OCI-LY3 (cell line): ENCODE measurements at regions not wholly inside any gene's neighbourhood (a gene's known extent, or its start where the extent isn't known, plus 50 kb on each side); places are given as distances from the start of the nearest gene placed in this dataset.

Experiments used
- H2AFZ ChIP-seq: fragments of 200-600, 300-600 bp; shearing (Covaris generic); 2 replicates; pipeline ENCODE4 v1.6.0; 2014; ENCODE audit warnings: antibody characterized with exemption, low read depth, low read length
- H3K27ac ChIP-seq: fragments of 200-600, 300-600 bp; sonication (generic); 2 replicates; pipeline ENCODE4 v1.5.1; 2014; ENCODE audit warnings: mild to moderate bottlenecking, low read length, moderate library complexity, mixed read lengths
- H3K27me3 ChIP-seq: fragments of 200-600, 300-600 bp; sonication (generic); 2 replicates; pipeline ENCODE4 v1.6.1; 2014; ENCODE audit warnings: low read depth, low read length, mixed read lengths
- H3K36me3 ChIP-seq: fragments of 200-600, 300-600 bp; sonication (generic); replicated peaks from 2 replicates; pipeline ENCODE3; 2014; ENCODE audit warnings: low read depth, low read length, mixed read lengths
- H3K4me1 ChIP-seq: fragments of 300-600, 200-600 bp; sonication (generic); 2 replicates; pipeline ENCODE4 v1.6.1; 2014; ENCODE audit warnings: low read length, mixed read lengths
- H3K4me2 ChIP-seq: fragments of 200-600, 300-600 bp; sonication (generic); 2 replicates; pipeline ENCODE4 v1.6.1; 2014; ENCODE audit warnings: low read length, mixed read lengths
- H3K4me3 ChIP-seq: fragments of 300-600, 200-600 bp; sonication (generic); 2 replicates; pipeline ENCODE4 v1.5.1; 2014; ENCODE audit warnings: antibody characterized with exemption, mild to moderate bottlenecking, low read length, moderate library complexity
- H3K79me2 ChIP-seq: fragments of 300-600, 200-600 bp; shearing (Covaris generic); 2 replicates; pipeline ENCODE4 v1.6.1; 2014; ENCODE audit warnings: mild to moderate bottlenecking, low read length, mixed read lengths
- H3K9ac ChIP-seq: fragments of 300-600, 200-600 bp; shearing (Covaris generic); 2 replicates; pipeline ENCODE4 v1.6.0; 2014; ENCODE audit warnings: mild to moderate bottlenecking, low read length, moderate library complexity
- H3K9me3 ChIP-seq: fragments of 200-600, 300-600 bp; shearing (Covaris generic); 2 replicates; pipeline ENCODE4 v1.6.1; 2014; ENCODE audit warnings: low read length, mixed read lengths; ENCODE audit not compliant: insufficient read depth
- H4K20me1 ChIP-seq: fragments of 200-600, 300-600 bp; sonication (generic); 2 replicates; pipeline ENCODE4 v1.6.1; 2016; ENCODE audit warnings: low read length, mixed read lengths; ENCODE audit not compliant: insufficient read depth
- EZH2phosphoT487 ChIP-seq: fragments of 200-600 bp; shearing (Covaris generic); IDR thresholded peaks from 2 replicates; pipeline ENCODE4 v1.6.1; 2018; ENCODE audit warnings: antibody characterized with exemption, mixed run types, low read depth
- TF ChIP-seq, protein P1 (sequence below): fragments of 200-600, 300-600 bp; sonication (generic); IDR thresholded peaks from 2 replicates; pipeline ENCODE4 v1.5.1; 2014; ENCODE audit warnings: antibody characterized with exemption, low read length, low read depth

GRCh38 chr2:204205082-204205481 is 268.5 kb downstream of the ICOS start:
- Histone ChIP-seq H3K4me2 (no peak overlapping the region), H4K20me1 (no peaks in the 10 kb centered on the region), H3K4me1 (peaks cover 7% of the 10 kb centered on the region), H3K4me3 (no peak overlapping the region), H2AFZ (no peak overlapping the region), H3K27ac (no peak overlapping the region), H3K9ac (no peak overlapping the region), H3K36me3 (no peaks in the 10 kb centered on the region), H3K9me3 (no peaks in the 10 kb centered on the region), H3K27me3 (0 out of 2 replicates have a peak, but pooled peaks cover 6% of the 10 kb centered on the region), H3K79me2 (no peaks in the 10 kb centered on the region)
- no peak for TF ChIP-seq EZH2phosphoT487
- TF ChIP-seq, protein P1, sequence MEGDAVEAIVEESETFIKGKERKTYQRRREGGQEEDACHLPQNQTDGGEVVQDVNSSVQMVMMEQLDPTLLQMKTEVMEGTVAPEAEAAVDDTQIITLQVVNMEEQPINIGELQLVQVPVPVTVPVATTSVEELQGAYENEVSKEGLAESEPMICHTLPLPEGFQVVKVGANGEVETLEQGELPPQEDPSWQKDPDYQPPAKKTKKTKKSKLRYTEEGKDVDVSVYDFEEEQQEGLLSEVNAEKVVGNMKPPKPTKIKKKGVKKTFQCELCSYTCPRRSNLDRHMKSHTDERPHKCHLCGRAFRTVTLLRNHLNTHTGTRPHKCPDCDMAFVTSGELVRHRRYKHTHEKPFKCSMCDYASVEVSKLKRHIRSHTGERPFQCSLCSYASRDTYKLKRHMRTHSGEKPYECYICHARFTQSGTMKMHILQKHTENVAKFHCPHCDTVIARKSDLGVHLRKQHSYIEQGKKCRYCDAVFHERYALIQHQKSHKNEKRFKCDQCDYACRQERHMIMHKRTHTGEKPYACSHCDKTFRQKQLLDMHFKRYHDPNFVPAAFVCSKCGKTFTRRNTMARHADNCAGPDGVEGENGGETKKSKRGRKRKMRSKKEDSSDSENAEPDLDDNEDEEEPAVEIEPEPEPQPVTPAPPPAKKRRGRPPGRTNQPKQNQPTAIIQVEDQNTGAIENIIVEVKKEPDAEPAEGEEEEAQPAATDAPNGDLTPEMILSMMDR, result no peak

- Histone ChIP-seq H3K9ac (no peak overlapping the region; the same call in 1 of the 2 replicates), H3K27ac (no peak overlapping the region), H3K9me3 (no peaks in the 10 kb centered on the region), H3K4me3 (no peak overlapping the region), H3K79me2 (no peaks in the 10 kb centered on the region), H3K4me1 (peaks cover 2% of the 10 kb centered on the region; the same call in 1 of the 2 replicates), H4K20me1 (no peaks in the 10 kb centered on the region), H2AFZ (no peak overlapping the region), H3K36me3 (no peaks in the 10 kb centered on the region), H3K4me2 (no peak overlapping the region), H3K27me3 (0 out of 2 replicates have a peak, but pooled peaks cover 6% of the 10 kb centered on the region)
- TF ChIP-seq, protein P1, result no peak
- TF ChIP-seq EZH2phosphoT487, result no peak
Measured at GRCh38 chr2:204205538-204205937, 269.0 kb downstream of the ICOS start.

DNA sequence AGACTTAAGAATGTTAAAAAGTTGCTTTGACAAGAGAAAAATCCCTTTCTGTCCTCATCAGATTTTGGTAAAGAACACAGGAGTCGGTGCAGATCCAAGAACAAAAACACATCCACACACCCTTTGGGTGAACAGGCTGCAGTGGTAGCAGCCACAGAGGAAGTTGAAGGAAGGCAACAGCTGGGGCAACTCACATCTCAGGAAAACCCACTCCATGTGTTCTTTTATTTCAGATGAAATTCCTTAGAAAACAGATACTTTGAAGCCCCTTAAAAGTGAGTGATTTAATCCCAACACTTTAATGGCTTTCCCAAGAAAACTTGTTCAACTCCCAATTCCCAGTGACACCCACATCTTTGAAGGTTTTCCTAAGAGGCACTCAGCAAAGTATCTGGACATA is 271.3 kb downstream of the ICOS start:
- Histone ChIP-seq H3K27me3 (0 out of 2 replicates have a peak, but pooled peaks cover 6% of the 10 kb centered on the region), H3K27ac (no peak overlapping the region), H3K79me2 (no peaks in the 10 kb centered on the region), H3K9me3 (no peaks in the 10 kb centered on the region), H4K20me1 (no peaks in the 10 kb centered on the region), H3K9ac (no peak overlapping the region), H3K4me3 (no peak overlapping the region), H3K36me3 (no peaks in the 10 kb centered on the region), H3K4me1 (no peaks in the 10 kb centered on the region), H3K4me2 (no peak overlapping the region), H2AFZ (no peak overlapping the region)
- TF ChIP-seq, protein P1, result no peak
- no peak for TF ChIP-seq EZH2phosphoT487

DNA sequence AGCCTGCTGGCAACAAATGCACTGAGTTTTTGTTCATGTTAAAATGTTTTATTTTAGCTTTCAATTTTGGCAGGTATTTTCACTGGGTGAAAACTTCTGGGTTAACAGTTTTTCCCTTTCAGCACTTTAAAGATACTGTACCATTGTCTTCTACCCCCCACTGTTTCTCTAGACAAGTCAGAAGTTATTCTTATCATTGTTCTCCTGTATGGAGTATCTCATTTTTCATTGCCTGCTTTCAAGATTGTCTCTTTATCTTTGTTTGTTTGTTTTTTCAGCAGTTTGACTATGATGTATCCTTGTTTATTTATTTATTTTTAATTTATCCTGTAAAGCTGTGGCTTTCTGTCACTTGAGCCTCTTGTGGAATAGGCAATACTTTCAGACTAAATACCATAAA is 277.0 kb downstream of the ICOS start:
- Histone ChIP-seq H4K20me1 (no peaks in the 10 kb centered on the region), H3K4me1 (no peaks in the 10 kb centered on the region), H3K4me2 (no peak overlapping the region), H2AFZ (no peak overlapping the region), H3K9ac (no peak overlapping the region), H3K4me3 (no peak overlapping the region), H3K79me2 (no peaks in the 10 kb centered on the region), H3K27ac (no peak overlapping the region), H3K36me3 (no peaks in the 10 kb centered on the region), H3K9me3 (no peaks in the 10 kb centered on the region), H3K27me3 (no peaks in the 10 kb centered on the region)
- no peak for TF ChIP-seq EZH2phosphoT487
- TF ChIP-seq, protein P1, result no peak
